ENCODE measurements at regions not wholly inside any gene's neighbourhood (a gene's known extent, or its start where the extent isn't known, plus 50 kb on each side); places are given as distances from the start of the nearest gene placed in this dataset.
A peak's percentile ranks its signal among the peaks of the same experiment; 100 is the strongest.

DNA sequence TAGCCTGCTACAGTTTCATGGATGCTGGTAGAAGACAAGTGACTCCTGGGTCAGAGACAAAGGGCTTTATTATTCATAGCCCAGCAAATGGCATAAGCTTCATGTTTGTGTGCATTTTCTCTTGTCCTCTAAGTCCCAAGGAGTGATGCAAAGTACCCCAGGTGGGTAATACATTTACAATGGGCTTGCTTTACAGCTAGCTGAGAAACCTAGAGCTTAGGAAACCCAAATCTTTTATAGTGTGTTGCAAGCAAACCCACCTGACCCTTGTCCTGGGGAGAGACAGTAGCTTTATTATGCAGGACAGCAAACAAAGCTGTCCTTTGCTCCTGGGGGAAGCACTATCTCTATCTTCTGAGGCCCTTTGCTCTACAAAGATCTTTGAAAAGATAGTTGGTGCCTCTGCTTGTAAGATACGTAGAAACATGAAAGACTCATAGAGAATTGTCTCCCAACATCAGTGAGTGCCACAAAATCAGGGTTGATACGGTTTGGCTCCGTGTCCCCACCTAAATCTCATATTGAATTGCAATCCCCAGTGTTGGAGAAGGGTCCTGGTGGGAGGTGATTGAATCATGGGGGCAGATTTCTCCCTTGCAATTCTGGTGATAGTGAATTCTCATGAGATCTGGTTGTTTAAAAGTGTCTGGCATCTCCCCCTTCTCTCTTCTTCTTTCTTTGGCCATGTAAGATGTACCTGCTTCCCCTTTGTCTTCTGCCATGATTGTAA, 315.8 kb upstream of the USP24 start (continued):
- TF ChIP-seq, protein P1, sequence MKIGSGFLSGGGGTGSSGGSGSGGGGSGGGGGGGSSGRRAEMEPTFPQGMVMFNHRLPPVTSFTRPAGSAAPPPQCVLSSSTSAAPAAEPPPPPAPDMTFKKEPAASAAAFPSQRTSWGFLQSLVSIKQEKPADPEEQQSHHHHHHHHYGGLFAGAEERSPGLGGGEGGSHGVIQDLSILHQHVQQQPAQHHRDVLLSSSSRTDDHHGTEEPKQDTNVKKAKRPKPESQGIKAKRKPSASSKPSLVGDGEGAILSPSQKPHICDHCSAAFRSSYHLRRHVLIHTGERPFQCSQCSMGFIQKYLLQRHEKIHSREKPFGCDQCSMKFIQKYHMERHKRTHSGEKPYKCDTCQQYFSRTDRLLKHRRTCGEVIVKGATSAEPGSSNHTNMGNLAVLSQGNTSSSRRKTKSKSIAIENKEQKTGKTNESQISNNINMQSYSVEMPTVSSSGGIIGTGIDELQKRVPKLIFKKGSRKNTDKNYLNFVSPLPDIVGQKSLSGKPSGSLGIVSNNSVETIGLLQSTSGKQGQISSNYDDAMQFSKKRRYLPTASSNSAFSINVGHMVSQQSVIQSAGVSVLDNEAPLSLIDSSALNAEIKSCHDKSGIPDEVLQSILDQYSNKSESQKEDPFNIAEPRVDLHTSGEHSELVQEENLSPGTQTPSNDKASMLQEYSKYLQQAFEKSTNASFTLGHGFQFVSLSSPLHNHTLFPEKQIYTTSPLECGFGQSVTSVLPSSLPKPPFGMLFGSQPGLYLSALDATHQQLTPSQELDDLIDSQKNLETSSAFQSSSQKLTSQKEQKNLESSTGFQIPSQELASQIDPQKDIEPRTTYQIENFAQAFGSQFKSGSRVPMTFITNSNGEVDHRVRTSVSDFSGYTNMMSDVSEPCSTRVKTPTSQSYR (CRISPR knock-in tag; IDR thresholded peaks at IDR 0.05; ENCODE audit: borderline replicate concordance): no peak; the same call in 1 of the 2 replicates
- TF ChIP-seq MAZ (IDR thresholded peaks at IDR 0.05; ENCODE audit: borderline replicate concordance, low read depth, low read length) (no peak), MAZ (CRISPR knock-in tag; IDR thresholded peaks at IDR 0.05; ENCODE audit: low read depth) (no peak), GTF3A (CRISPR knock-in tag; conservative IDR thresholded peaks at IDR 0.05) (no peak), ZNF672 (CRISPR knock-in tag; IDR thresholded peaks at IDR 0.05) (no peak), SKIL (CRISPR knock-in tag; IDR thresholded peaks at IDR 0.05; ENCODE audit: borderline replicate concordance) (no peak), CREBL2 (CRISPR knock-in tag; IDR thresholded peaks at IDR 0.05; ENCODE audit: borderline replicate concordance) (no peak), SIN3A (IDR thresholded peaks at IDR 0.05; ENCODE audit: borderline replicate concordance, low read depth, low read length) (no peak), ZSCAN22 (CRISPR knock-in tag; IDR thresholded peaks at IDR 0.05) (no peak), ZC3H4 (CRISPR knock-in tag; IDR thresholded peaks at IDR 0.05; ENCODE audit: borderline replicate concordance) (no peak), ZKSCAN1 (IDR thresholded peaks at IDR 0.05; ENCODE audit: low read length) (no peak), RFXAP (CRISPR knock-in tag; IDR thresholded peaks at IDR 0.05; ENCODE audit: borderline replicate concordance) (peak; percentile 62; the same call in 1 of the 2 replicates), ASH2L (IDR thresholded peaks at IDR 0.05; ENCODE audit: insufficient read length, low read depth, low read length) (peak; percentile 58), ZNF629 (CRISPR knock-in tag; conservative IDR thresholded peaks at IDR 0.05) (no peak; the same call in none of the 2 replicates), E2F1 (CRISPR knock-in tag; IDR thresholded peaks at IDR 0.05) (no peak), SMAD9 (CRISPR knock-in tag; IDR thresholded peaks at IDR 0.05) (no peak), ATF7-NPFF (CRISPR knock-in tag; IDR thresholded peaks at IDR 0.05; ENCODE audit: low read depth) (no peak), RFX1 (IDR thresholded peaks at IDR 0.05) (no peak), SAFB2 (CRISPR knock-in tag; IDR thresholded peaks at IDR 0.05; ENCODE audit: borderline replicate concordance, low read depth) (no peak)
- TF ChIP-seq, protein P2, sequence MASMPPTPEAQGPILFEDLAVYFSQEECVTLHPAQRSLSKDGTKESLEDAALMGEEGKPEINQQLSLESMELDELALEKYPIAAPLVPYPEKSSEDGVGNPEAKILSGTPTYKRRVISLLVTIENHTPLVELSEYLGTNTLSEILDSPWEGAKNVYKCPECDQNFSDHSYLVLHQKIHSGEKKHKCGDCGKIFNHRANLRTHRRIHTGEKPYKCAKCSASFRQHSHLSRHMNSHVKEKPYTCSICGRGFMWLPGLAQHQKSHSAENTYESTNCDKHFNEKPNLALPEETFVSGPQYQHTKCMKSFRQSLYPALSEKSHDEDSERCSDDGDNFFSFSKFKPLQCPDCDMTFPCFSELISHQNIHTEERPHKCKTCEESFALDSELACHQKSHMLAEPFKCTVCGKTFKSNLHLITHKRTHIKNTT (CRISPR knock-in tag; IDR thresholded peaks at IDR 0.05): no peak
- TF ChIP-seq, protein P3, sequence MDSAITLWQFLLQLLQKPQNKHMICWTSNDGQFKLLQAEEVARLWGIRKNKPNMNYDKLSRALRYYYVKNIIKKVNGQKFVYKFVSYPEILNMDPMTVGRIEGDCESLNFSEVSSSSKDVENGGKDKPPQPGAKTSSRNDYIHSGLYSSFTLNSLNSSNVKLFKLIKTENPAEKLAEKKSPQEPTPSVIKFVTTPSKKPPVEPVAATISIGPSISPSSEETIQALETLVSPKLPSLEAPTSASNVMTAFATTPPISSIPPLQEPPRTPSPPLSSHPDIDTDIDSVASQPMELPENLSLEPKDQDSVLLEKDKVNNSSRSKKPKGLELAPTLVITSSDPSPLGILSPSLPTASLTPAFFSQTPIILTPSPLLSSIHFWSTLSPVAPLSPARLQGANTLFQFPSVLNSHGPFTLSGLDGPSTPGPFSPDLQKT (CRISPR knock-in tag; IDR thresholded peaks at IDR 0.05; ENCODE audit: borderline replicate concordance): no peak
